OCI-LY3 (cell line): ENCODE measurements at regions not wholly inside any gene's neighbourhood (a gene's known extent, or its start where the extent isn't known, plus 50 kb on each side); places are given as distances from the start of the nearest gene placed in this dataset.

Experiments used
- EZH2phosphoT487 ChIP-seq: fragments of 200-600 bp; shearing (Covaris generic); IDR thresholded peaks from 2 replicates; pipeline ENCODE4 v1.6.1; 2018; ENCODE audit warnings: antibody characterized with exemption, mixed run types, low read depth
- TF ChIP-seq, protein P1 (sequence below): fragments of 200-600, 300-600 bp; sonication (generic); IDR thresholded peaks from 2 replicates; pipeline ENCODE4 v1.5.1; 2014; ENCODE audit warnings: antibody characterized with exemption, low read length, low read depth

DNA sequence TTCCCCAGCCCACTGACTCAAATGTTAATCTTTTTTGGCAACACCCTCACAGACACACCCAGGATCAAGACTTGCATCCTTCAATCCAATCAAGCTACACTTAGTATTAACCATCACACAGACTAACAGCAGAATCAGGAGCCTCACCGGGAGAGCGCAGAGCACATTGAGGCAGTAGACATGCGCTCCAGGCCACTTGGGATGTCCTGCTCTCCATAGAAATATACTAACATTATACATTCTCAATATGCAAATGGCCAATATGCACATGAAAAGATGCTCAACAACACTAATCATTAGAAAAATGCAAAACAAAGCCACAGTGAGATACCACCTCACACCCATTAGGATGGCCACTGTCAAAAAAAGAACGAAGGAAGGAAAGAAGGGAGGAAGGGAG is 135.0 kb upstream of the KCNE2 start:
- no peak for TF ChIP-seq EZH2phosphoT487
- TF ChIP-seq, protein P1, sequence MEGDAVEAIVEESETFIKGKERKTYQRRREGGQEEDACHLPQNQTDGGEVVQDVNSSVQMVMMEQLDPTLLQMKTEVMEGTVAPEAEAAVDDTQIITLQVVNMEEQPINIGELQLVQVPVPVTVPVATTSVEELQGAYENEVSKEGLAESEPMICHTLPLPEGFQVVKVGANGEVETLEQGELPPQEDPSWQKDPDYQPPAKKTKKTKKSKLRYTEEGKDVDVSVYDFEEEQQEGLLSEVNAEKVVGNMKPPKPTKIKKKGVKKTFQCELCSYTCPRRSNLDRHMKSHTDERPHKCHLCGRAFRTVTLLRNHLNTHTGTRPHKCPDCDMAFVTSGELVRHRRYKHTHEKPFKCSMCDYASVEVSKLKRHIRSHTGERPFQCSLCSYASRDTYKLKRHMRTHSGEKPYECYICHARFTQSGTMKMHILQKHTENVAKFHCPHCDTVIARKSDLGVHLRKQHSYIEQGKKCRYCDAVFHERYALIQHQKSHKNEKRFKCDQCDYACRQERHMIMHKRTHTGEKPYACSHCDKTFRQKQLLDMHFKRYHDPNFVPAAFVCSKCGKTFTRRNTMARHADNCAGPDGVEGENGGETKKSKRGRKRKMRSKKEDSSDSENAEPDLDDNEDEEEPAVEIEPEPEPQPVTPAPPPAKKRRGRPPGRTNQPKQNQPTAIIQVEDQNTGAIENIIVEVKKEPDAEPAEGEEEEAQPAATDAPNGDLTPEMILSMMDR: no peak
